ENCODE measurements at regions not wholly inside any gene's neighbourhood (a gene's known extent, or its start where the extent isn't known, plus 50 kb on each side); places are given as distances from the start of the nearest gene placed in this dataset.

- TF ChIP-seq GABPA (IDR thresholded peaks at IDR 0.05; ENCODE audit: low read depth) (no peak), USF2 (IDR thresholded peaks at IDR 0.05; ENCODE audit: borderline replicate concordance, low read depth, low read length) (no peak), ELF1 (IDR thresholded peaks at IDR 0.05) (no peak), CTCF (IDR thresholded peaks at IDR 0.05) (no peak), MAX (IDR thresholded peaks at IDR 0.05; ENCODE audit: low read depth) (no peak)
Measured at GRCh38 chr2:35591886-35592285, 763.7 kb upstream of the CRIM1 start.

Data from SK-N-SH (cell line).